ENCODE measurements at regions not wholly inside any gene's neighbourhood (a gene's known extent, or its start where the extent isn't known, plus 50 kb on each side); places are given as distances from the start of the nearest gene placed in this dataset.
"Not testable (repeated sequence)": the region's sequence is repeated elsewhere in the genome, so short reads cannot be mapped to it uniquely, and the experiment has no call there.

GRCh38 chr12:8282181-8282580 is 54.8 kb upstream of the FAM90A1 start:
- not testable (repeated sequence) for DNase-seq (ENCODE audit: low read depth in 4 of 4, low spot score in 3 of 4)

DNA sequence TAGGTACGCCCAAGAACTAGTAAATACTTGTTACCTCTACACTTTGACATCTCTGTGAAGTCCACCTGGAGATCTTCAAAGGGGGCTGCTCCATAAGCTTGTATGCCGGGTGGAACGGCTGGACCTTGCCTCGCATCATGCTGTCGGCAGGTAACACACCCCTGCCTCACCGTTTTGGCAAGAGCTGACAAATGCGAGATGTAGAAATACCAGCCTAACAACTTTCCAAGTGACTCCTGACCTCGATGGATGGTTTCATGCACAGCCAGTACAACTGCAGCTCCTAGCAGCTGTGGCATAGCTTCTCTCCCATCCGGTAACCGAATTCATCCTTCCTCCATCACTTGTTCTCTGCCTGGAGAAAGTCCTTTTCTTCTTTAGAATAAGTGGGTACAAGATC is 58.3 kb upstream of the FAM90A1 start:
- DNase-seq (ENCODE audit: low read depth in 4 of 4, low spot score in 3 of 4): peak in 2 of 4 donors; percentile 7 to 14

- not testable (repeated sequence) for DNase-seq (ENCODE audit: low read depth in 4 of 4, low spot score in 3 of 4)
Measured at GRCh38 chr12:8291764-8292163, 64.3 kb upstream of the FAM90A1 start.

- DNase-seq (ENCODE audit: low read depth in 4 of 4, low spot score in 3 of 4): not testable (repeated sequence)
Measured at GRCh38 chr12:8294662-8295061, 67.2 kb upstream of the FAM90A1 start.

- DNase-seq (ENCODE audit: low read depth in 4 of 4, low spot score in 3 of 4): not testable (repeated sequence)
Measured at GRCh38 chr12:8308611-8309010, 81.2 kb upstream of the FAM90A1 start.

GRCh38 chr12:8315997-8316396 is 88.6 kb upstream of the FAM90A1 start:
- not testable (repeated sequence) for DNase-seq (ENCODE audit: low read depth in 4 of 4, low spot score in 3 of 4)

- not testable (repeated sequence) for DNase-seq (ENCODE audit: low read depth in 4 of 4, low spot score in 3 of 4)
Measured at GRCh38 chr12:8317675-8318074, 90.3 kb upstream of the FAM90A1 start.

GRCh38 chr12:8320251-8320730 is 92.9 kb upstream of the FAM90A1 start:
- peak in 1 of 4 donors; percentile 10 for DNase-seq (ENCODE audit: low read depth in 4 of 4, low spot score in 3 of 4)

DNA sequence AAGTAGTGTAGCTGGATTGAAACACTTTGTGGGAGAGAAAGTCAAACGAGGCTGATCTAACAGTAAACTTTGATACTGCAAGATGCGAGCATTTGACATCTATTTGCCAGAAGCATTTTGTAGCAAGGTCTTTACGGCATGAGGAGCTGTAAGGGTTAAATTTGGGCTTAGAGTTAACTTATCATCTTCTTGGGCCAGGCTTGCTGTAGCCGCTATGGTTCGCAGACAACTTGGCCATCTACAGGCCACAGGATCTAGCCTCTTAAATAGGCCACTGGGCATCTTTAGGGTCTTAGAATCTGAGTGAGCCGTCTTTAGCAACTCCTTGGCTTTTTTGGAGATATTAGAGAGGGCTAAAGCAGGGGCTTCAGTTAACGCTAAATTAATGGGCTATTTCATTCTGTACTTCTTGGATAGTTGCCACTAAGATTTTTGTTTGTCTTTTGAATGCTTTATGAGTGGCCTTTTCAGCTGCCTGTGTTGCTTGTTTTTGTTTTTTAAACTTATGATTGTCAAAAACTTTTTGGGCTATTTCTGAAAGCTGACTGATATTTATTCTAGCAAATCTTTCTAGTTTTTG is 93.5 kb upstream of the FAM90A1 start:
- DNase-seq (ENCODE audit: low read depth in 4 of 4, low spot score in 3 of 4): not testable (repeated sequence)

DNA sequence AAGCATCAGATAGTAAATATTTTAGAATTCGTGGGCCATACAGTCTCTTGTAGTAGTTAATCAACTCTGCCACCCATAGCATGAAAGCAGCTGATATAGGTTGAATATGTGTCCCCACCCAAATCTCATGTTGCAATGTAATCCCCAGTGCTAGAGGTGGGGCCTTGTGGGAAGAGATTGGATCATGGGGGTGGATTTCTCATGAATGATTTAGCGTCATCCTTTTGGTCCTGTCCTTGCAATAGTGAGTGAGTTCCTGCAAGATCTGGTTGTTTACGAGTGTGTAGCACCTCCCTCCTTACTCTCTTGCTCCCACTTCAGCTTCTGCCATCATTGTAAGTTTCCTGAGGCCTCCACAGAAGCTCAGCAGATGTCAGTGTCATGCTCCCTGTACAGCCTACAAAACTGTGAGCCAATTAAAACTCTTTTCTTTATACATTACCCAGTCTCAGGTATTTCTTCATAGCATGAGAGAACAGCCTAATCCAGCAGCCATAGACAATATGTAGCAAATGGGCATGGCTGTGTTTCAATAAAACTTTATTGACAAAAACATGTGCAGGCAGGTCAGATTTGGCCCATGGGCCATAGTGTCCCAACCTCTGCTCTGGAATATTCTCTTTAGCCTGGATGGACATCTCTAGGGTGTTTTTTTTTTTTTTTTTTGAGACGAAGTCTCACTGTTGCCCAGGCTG is 97.9 kb upstream of the FAM90A1 start:
- not testable (repeated sequence) for DNase-seq (ENCODE audit: low read depth in 4 of 4, low spot score in 3 of 4)

GRCh38 chr12:8328835-8329234 is 101.4 kb upstream of the FAM90A1 start:
- not testable (repeated sequence) for DNase-seq (ENCODE audit: low read depth in 4 of 4, low spot score in 3 of 4)

DNA sequence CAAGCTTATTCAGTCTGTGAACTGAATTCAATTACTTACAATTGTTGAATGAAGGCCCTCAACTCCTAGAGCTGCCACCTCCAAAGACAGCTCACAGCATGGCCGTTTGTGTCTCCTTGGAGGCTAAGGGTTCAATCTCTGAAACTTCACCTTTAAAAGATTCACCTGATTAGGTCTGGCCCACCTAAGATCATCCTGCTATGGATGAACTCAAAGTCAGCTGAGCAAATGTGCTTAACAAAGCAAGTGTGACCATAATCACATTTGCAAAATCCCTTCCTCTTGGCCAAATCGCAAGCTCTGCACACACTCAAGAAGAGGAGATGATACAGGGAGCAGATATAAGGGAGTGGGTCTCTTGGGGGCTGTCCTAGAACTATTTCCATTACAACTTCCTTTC is 105.0 kb upstream of the FAM90A1 start:
- DNase-seq (ENCODE audit: low read depth in 4 of 4, low spot score in 3 of 4): not testable (repeated sequence)

DNA sequence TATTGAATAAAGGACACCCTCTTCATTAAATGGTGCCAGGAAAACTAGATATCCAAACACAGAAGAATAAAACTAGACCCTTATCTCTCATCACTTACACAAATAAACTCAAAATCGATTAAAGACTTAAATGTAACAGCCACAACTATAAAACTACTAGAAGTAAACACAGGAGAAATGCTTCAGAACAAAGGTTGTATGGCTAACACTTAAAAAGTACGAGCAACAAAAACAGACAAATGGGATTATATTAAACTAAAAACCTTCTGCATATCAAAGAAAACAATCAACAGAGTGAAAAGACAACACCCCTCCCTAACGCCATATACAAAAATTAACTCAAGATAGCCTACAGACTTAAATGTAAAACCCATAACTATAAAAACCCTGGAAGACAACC is 104.7 kb upstream of the CLEC6A start:
- DNase-seq (ENCODE audit: low read depth in 4 of 4, low spot score in 3 of 4): not testable (repeated sequence)

- DNase-seq (ENCODE audit: low read depth in 4 of 4, low spot score in 3 of 4): not testable (repeated sequence)
Measured at GRCh38 chr12:8354741-8355140, 101.0 kb upstream of the CLEC6A start.

- DNase-seq (ENCODE audit: low read depth in 4 of 4, low spot score in 3 of 4): not testable (repeated sequence)
Measured at GRCh38 chr12:8355531-8355930, 100.2 kb upstream of the CLEC6A start.

DNA sequence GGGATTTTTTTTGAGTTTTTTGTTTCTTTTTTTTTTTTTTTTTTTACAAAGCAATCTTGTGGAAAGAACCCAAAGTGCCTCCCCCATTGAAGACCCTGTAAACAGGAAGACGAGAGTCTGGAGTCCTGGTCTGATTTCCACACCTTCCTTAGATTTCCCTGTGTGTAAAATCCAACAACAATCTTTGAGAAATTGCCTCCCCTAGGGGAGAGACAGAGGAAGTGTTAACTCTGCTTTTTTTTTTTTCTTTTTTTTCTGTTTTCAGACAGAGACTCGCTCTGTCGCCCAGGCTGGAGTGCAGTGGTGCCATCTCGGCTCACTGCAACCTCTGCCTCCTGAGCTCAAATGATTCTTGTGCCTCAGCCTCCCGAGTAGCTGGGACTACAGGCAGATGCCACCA is 82.0 kb upstream of the CLEC6A start:
- DNase-seq (ENCODE audit: low read depth in 4 of 4, low spot score in 3 of 4): not testable (repeated sequence)

GRCh38 chr12:8375122-8375521 is 80.6 kb upstream of the CLEC6A start:
- DNase-seq (ENCODE audit: low read depth in 4 of 4, low spot score in 3 of 4): not testable (repeated sequence)

DNA sequence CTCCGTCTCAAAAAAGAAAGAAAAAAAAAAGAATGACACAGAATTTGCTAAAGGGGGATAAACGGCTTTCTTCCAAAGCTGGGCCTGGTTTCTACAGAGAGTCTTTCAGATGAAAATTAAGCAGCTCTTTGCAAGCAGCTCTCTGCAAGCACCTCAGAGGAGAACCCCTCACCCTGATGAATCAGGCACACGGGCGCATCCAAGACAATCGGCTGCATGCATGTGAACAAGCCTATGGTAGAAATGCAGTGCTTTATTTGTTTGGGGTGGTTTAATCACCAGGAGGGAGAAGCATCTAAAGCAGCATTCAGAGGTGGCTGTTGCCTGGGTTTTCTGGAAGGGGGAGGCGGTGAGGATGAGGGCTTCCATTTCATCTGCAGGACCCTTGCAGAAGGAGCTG is 78.0 kb upstream of the CLEC6A start:
- not testable (repeated sequence) for DNase-seq (ENCODE audit: low read depth in 4 of 4, low spot score in 3 of 4)

- DNase-seq (ENCODE audit: low read depth in 4 of 4, low spot score in 3 of 4): not testable (repeated sequence)
Measured at GRCh38 chr12:8382556-8382955, 73.2 kb upstream of the CLEC6A start.

GRCh38 chr12:8384686-8385085 is 71.1 kb upstream of the CLEC6A start:
- not testable (repeated sequence) for DNase-seq (ENCODE audit: low read depth in 4 of 4, low spot score in 3 of 4)

GRCh38 chr12:8385431-8385830 is 70.3 kb upstream of the CLEC6A start:
- not testable (repeated sequence) for DNase-seq (ENCODE audit: low read depth in 4 of 4, low spot score in 3 of 4)

DNA sequence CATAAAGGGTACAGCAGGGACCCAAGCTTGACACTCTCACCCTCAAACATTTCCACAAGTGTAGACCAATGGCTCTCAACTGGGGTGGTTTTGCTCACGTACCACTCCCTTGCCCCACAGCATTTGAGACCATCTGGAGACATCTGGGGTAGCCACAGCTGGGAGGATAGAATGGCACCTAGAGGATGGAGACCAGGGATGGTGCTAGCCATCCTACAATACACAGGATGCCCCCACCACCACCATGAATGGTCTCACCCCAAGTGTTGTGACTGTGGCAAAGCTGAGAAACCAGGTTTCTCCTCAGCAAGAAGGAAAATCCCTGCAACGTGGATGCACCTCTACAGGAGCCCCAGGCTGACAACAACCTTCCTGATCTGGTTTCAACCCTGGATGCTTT is 69.1 kb upstream of the CLEC6A start:
- DNase-seq (ENCODE audit: low read depth in 4 of 4, low spot score in 3 of 4): not testable (repeated sequence)
